ENCODE measurements at regions not wholly inside any gene's neighbourhood (a gene's known extent, or its start where the extent isn't known, plus 50 kb on each side); places are given as distances from the start of the nearest gene placed in this dataset.

- no peak overlapping the region for H2AFZ ChIP-seq (ENCODE audit: low read length)
- FAIRE-seq (no peak), ATAC-seq (no peak), DNase-seq (ENCODE audit: low spot score) (no peak)
- TF ChIP-seq IRF1 (CRISPR knock-in tag; IDR thresholded peaks at IDR 0.05; ENCODE audit: low read depth) (no peak), MYNN (CRISPR knock-in tag; IDR thresholded peaks at IDR 0.05; ENCODE audit: low read depth) (no peak), TOE1 (CRISPR knock-in tag; IDR thresholded peaks at IDR 0.05) (no peak)
- H3K27ac ChIP-seq (ENCODE audit: extremely low read length, insufficient read depth, low read length) = no peak overlapping the region
- in situ Hi-C loops (cut with HindIII; ENCODE audit: extremely low pct_ligation_motif_present, low pct_unique_long_range_greater_than_20kb) (no loop called here), intact Hi-C loops (cut with micrococcal nuclease; ENCODE audit: unreplicated experiment) (no loop called here)
- no TSS peak for BruUV-seq (replicated peaks)
- POLR2A ChIA-PET = no interaction called here
- CTCF ChIA-PET (ENCODE audit: low intra/inter-chr PET ratio, low total read pairs) = no interaction called here
- H3K4me1 ChIP-seq (ENCODE audit: insufficient read depth, low read length) = no peaks in the 10 kb centered on the region
- H3K79me2 ChIP-seq (ENCODE audit: insufficient read depth, low read length) = no peaks in the 10 kb centered on the region
- H3K36me3 ChIP-seq (replicated peaks in 1 of 2; ENCODE audit: control insufficient read depth in 1 of 2, insufficient read depth in 2 of 2, low read length in 2 of 2) = no peaks in the 10 kb centered on the region
- peaks cover 12 to 61% of the 10 kb centered on the region in 2 experiments for H3K27me3 ChIP-seq (ENCODE audit: control insufficient read depth in 1 of 2, insufficient read depth in 2 of 2, low read length in 2 of 2)
- H4K20me1 ChIP-seq (ENCODE audit: insufficient read depth, low read length) = peaks cover 11% of the 10 kb centered on the region; the same call in 1 of the 2 replicates
- H3K4me3 ChIP-seq (replicated peaks in 1 of 3; ENCODE audit: insufficient read depth in 1 of 3, low read depth in 2 of 3, low read length in 3 of 3) = no peak overlapping the region
- H3K4me2 ChIP-seq (ENCODE audit: low read depth, low read length) = no peak overlapping the region
- 31% methylated on average over 11 of the region's 11 CpGs for WGBS (ENCODE audit: low lambda C conversion rate)
- H3K9ac ChIP-seq (ENCODE audit: insufficient read depth, low read depth, low read length) = no peak overlapping the region
- no peaks in the 10 kb centered on the region for H3K9me3 ChIP-seq (ENCODE audit: low read length)
Measured at GRCh38 chr20:63070771-63071540, 64.2 kb upstream of the BHLHE23 start.

GRCh38 chr20:63070301-63070625 lies 63.5 kb upstream of the BHLHE23 start:
- Histone ChIP-seq H3K27ac (ENCODE audit: extremely low read length, insufficient read depth, low read length) (no peak overlapping the region), H2AFZ (ENCODE audit: low read length) (no peak overlapping the region), H3K4me1 (ENCODE audit: insufficient read depth, low read length) (peaks cover 2% of the 10 kb centered on the region), H3K9ac (ENCODE audit: insufficient read depth, low read depth, low read length) (no peak overlapping the region), H3K4me3 (replicated peaks in 1 of 3; ENCODE audit: insufficient read depth in 1 of 3, low read depth in 2 of 3, low read length in 3 of 3) (no peak overlapping the region), H3K27me3 (ENCODE audit: control insufficient read depth in 1 of 2, insufficient read depth in 2 of 2, low read length in 2 of 2) (peaks cover 12 to 68% of the 10 kb centered on the region in 2 experiments), H3K79me2 (ENCODE audit: insufficient read depth, low read length) (no peaks in the 10 kb centered on the region), H3K4me2 (ENCODE audit: low read depth, low read length) (no peak overlapping the region), H3K36me3 (replicated peaks in 1 of 2; ENCODE audit: control insufficient read depth in 1 of 2, insufficient read depth in 2 of 2, low read length in 2 of 2) (no peaks in the 10 kb centered on the region), H3K9me3 (ENCODE audit: low read length) (no peaks in the 10 kb centered on the region), H4K20me1 (ENCODE audit: insufficient read depth, low read length) (peaks cover 11% of the 10 kb centered on the region; the same call in 1 of the 2 replicates)
- ATAC-seq (no peak), FAIRE-seq (no peak), DNase-seq (ENCODE audit: low spot score) (no peak)
- intact Hi-C loops (cut with micrococcal nuclease; ENCODE audit: unreplicated experiment) (no loop called here), in situ Hi-C loops (cut with HindIII; ENCODE audit: extremely low pct_ligation_motif_present, low pct_unique_long_range_greater_than_20kb) (no loop called here)
- ChIA-PET POLR2A (no interaction called here), CTCF (ENCODE audit: low intra/inter-chr PET ratio, low total read pairs) (no interaction called here)
- 22% methylated on average over 3 of the region's 3 CpGs for WGBS (ENCODE audit: low lambda C conversion rate)
- no TSS peak for BruUV-seq (replicated peaks)
- no peak for TF ChIP-seq TOE1 (CRISPR knock-in tag; IDR thresholded peaks at IDR 0.05)
- no peak for TF ChIP-seq GPBP1L1 (CRISPR knock-in tag; IDR thresholded peaks at IDR 0.05)
- TF ChIP-seq SOX13 (IDR thresholded peaks at IDR 0.05) = no peak
- no peak for TF ChIP-seq SOX13 (CRISPR knock-in tag; conservative IDR thresholded peaks at IDR 0.05 in 1 of 2, IDR thresholded peaks at IDR 0.05 in 1 of 2)
- TF ChIP-seq ZNF333 (CRISPR knock-in tag; IDR thresholded peaks at IDR 0.05; ENCODE audit: borderline replicate concordance) = no peak
- TF ChIP-seq ZNF564 (CRISPR knock-in tag; IDR thresholded peaks at IDR 0.05) = no peak
- TF ChIP-seq ZNF777 (CRISPR knock-in tag; IDR thresholded peaks at IDR 0.05) = no peak
- TF ChIP-seq ZNF276 (CRISPR knock-in tag; IDR thresholded peaks at IDR 0.05; ENCODE audit: low read depth) = no peak
- TF ChIP-seq MBNL3 (CRISPR knock-in tag; conservative IDR thresholded peaks at IDR 0.05) = no peak
- TF ChIP-seq HNRNPK (IDR thresholded peaks at IDR 0.05; ENCODE audit: low read depth, low read length, poor library complexity, severe bottlenecking) = no peak

Measured in HepG2 (cell line).